Endodermal cell (in vitro differentiated cells): ENCODE measurements at regions not wholly inside any gene's neighbourhood (a gene's known extent, or its start where the extent isn't known, plus 50 kb on each side); places are given as distances from the start of the nearest gene placed in this dataset.

Source experiments
- DNase-seq: peaks from one replicate; pipeline ENCODE4 v3.0.0-alpha.2; 2017
- H3K27ac ChIP-seq: 2 replicates; pipeline ENCODE4 v1.5.1; 2013; ENCODE audit warnings: mild to moderate bottlenecking, low read depth, low read length, moderate library complexity
- H3K27me3 ChIP-seq: 2 replicates; pipeline ENCODE4 v1.6.1; 2013; ENCODE audit warnings: mild to moderate bottlenecking, low read length, moderate library complexity; ENCODE audit not compliant: insufficient read depth, control insufficient read depth, poor library complexity, severe bottlenecking
- H3K36me3 ChIP-seq: 2 replicates; pipeline ENCODE4 v1.7.0; 2013; ENCODE audit warnings: mild to moderate bottlenecking, low read length, moderate library complexity; ENCODE audit not compliant: control insufficient read depth, insufficient read depth
- H3K4me1 ChIP-seq: one replicate; pipeline ENCODE4 v1.7.0; 2013; ENCODE audit warnings: low read length; ENCODE audit not compliant: control insufficient read depth, insufficient read depth
- H3K4me3 ChIP-seq: 2 replicates; pipeline ENCODE4 v1.5.1; 2013; ENCODE audit warnings: mild to moderate bottlenecking, low read length, moderate library complexity
- H3K9ac ChIP-seq: 2 replicates; pipeline ENCODE4 v1.6.1; 2013; ENCODE audit warnings: mild to moderate bottlenecking, low read length, moderate library complexity; ENCODE audit not compliant: poor library complexity, severe bottlenecking; ENCODE audit errors: extremely low read depth
- H3K9me3 ChIP-seq: 2 replicates; pipeline ENCODE4 v1.6.1; 2013; ENCODE audit warnings: mild to moderate bottlenecking, low read length, moderate library complexity; ENCODE audit not compliant: control insufficient read depth
- H3K27ac Mint-ChIP-seq: 2 replicates; pipeline ENCODE4 v1.8.0; 2020; ENCODE audit warnings: mixed read lengths
- H3K27me3 Mint-ChIP-seq: 2 replicates; pipeline ENCODE4 v1.8.0; 2021; ENCODE audit warnings: mild to moderate bottlenecking, mixed read lengths; ENCODE audit not compliant: insufficient read depth
- H3K36me3 Mint-ChIP-seq: 2 replicates; pipeline ENCODE4 v1.8.0; 2020; ENCODE audit warnings: low read depth, mixed read lengths
- H3K4me1 Mint-ChIP-seq: 2 replicates; pipeline ENCODE4 v1.8.0; 2020; ENCODE audit warnings: mixed read lengths
- H3K4me3 Mint-ChIP-seq: 2 replicates; pipeline ENCODE4 v1.8.0; 2020; ENCODE audit warnings: mild to moderate bottlenecking, moderate library complexity, mixed read lengths
- H3K9me3 Mint-ChIP-seq: 2 replicates; pipeline ENCODE4 v1.8.0; 2020; ENCODE audit warnings: mild to moderate bottlenecking, mixed read lengths
- WGBS, 2 experiments: methylation state at CpG; one replicate each; pipeline versions ENCODE4 v1.1.5 to v1.1.7; 2013; ENCODE audit warnings: missing lambda C conversion rate in 2 of 2, mixed read lengths in 1 of 2; ENCODE audit not compliant: insufficient coverage in 1 of 2, insufficient read length in 1 of 2; 5-methylcytosine and 5-hydroxymethylcytosine counted together
- TF ChIP-seq, protein P1 (sequence below): fragments of 200-600 bp; sonication (generic); conservative IDR thresholded peaks from 2 replicates; pipeline ENCODE4 v1.5.0; 2021; ENCODE audit warnings: antibody characterized with exemption, mild to moderate bottlenecking

DNA sequence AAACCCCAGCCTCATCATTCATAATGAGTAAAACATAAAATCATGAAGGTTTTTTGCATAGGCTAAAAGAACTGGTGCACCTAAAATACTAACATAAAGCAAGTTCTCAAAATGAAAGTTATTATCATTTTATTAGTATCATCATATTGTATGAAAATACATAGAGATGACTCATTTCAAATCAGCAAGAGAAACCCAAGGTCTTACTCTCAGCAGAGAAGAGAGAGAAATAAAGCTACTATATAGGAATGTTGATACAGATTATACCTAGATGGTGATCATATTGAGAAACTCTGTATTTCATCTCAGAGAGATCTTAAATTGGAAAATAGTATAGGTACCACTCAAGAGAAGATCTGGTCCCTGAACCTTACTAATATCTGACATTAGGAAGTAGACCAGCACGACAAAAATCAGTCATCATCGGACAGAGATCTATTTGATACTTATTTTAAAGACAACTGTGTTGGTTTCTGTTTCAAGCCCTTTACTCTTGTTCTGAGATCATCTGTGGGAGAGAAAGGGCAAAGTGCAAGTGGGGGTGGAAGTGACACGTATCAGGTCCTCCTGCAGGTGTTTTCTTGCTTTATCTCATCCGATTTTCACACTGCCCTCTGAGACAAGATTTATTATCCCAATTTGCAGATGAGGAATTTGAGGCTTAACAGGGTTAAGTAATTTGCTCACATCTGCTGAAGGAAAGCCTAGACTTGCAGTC is 532.3 kb downstream of the MAFB start:
- Histone ChIP-seq H3K27me3 (no peaks in the 10 kb centered on the region), H3K9me3 (no peaks in the 10 kb centered on the region), H3K27ac (no peak overlapping the region), H3K4me1 (no peaks in the 10 kb centered on the region), H3K9ac (no peak overlapping the region), H3K4me3 (no peak overlapping the region), H3K36me3 (no peaks in the 10 kb centered on the region)
- no peaks in the 10 kb centered on the region for H3K27me3 Mint-ChIP-seq
- H3K36me3 Mint-ChIP-seq, result no peaks in the 10 kb centered on the region
- WGBS, 2 experiments, result 78% methylated on average over 4 of the region's 4 CpGs; no CpG with 5 or more reads in 1 of the 2 experiments
- no peak for DNase-seq
- no peaks in the 10 kb centered on the region for H3K9me3 Mint-ChIP-seq
- TF ChIP-seq, protein P1, sequence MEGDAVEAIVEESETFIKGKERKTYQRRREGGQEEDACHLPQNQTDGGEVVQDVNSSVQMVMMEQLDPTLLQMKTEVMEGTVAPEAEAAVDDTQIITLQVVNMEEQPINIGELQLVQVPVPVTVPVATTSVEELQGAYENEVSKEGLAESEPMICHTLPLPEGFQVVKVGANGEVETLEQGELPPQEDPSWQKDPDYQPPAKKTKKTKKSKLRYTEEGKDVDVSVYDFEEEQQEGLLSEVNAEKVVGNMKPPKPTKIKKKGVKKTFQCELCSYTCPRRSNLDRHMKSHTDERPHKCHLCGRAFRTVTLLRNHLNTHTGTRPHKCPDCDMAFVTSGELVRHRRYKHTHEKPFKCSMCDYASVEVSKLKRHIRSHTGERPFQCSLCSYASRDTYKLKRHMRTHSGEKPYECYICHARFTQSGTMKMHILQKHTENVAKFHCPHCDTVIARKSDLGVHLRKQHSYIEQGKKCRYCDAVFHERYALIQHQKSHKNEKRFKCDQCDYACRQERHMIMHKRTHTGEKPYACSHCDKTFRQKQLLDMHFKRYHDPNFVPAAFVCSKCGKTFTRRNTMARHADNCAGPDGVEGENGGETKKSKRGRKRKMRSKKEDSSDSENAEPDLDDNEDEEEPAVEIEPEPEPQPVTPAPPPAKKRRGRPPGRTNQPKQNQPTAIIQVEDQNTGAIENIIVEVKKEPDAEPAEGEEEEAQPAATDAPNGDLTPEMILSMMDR, result no peak
- peaks cover 2% of the 10 kb centered on the region for H3K4me1 Mint-ChIP-seq
- H3K27ac Mint-ChIP-seq, result no peak overlapping the region
- no peak overlapping the region for H3K4me3 Mint-ChIP-seq

DNA sequence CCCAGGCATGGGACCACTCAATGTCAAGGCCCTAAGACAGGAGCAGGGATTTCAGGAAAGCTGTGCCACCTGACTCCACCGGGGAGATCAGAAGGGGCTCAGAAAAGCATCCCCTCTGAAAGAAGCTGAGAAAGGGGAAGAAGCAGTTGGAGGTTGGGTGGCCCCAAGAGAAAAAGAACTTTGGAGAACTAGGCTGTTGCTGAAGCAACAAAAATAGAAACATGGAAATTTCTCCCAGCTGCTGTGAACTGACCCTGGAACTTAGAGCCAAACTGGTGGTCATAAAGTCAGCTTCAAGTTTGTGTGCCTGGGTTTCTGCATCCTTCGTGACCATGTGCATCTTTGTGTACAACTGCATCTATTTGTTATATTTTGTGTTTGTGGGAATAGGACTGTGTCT is 534.5 kb downstream of the MAFB start:
- 95 to 100% methylated on average over 1 to 2 of the region's 2 CpGs for WGBS, 2 experiments
- H3K27me3 ChIP-seq, result no peaks in the 10 kb centered on the region
- H3K4me3 Mint-ChIP-seq, result no peak overlapping the region

DNA sequence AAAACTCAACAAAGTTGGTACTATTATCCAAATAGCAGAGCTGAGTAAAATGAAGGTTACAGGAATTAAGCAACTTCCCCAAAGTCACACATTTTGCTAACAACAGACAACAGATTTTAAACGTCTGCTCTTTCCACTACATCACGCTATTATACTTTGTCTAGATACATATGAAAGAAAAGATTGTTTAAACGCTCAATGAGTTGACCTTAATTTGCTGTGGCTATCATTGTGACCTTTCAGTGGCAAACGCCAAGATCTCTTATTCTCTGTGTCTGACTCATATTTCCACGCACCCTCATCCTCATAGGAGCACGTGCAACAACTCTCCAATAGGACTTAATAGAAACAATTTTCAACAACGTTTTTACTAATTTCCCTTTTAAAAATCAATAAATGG is 540.1 kb downstream of the MAFB start:
- H3K9ac ChIP-seq, result no peak overlapping the region
- H3K4me3 ChIP-seq, result no peak overlapping the region
- DNase-seq, result no peak
- peaks cover 10% of the 10 kb centered on the region for H3K36me3 Mint-ChIP-seq
- TF ChIP-seq, protein P1, result no peak
- H3K4me1 Mint-ChIP-seq, result peaks cover 5% of the 10 kb centered on the region
- no peaks in the 10 kb centered on the region for H3K27me3 ChIP-seq
- no peaks in the 10 kb centered on the region for H3K27me3 Mint-ChIP-seq
- H3K4me3 Mint-ChIP-seq, result no peak overlapping the region
- peaks cover 6% of the 10 kb centered on the region for H3K9me3 Mint-ChIP-seq
- H3K27ac Mint-ChIP-seq, result no peak overlapping the region
- 92 to 100% methylated on average over 3 to 6 of the region's 7 CpGs for WGBS, 2 experiments
- no peak overlapping the region for H3K27ac ChIP-seq
- no peaks in the 10 kb centered on the region for H3K36me3 ChIP-seq
- H3K4me1 ChIP-seq, result no peaks in the 10 kb centered on the region
- peaks cover 8% of the 10 kb centered on the region for H3K9me3 ChIP-seq

More for the DNA sequence above, 534.5 kb downstream of the MAFB start:
- Histone ChIP-seq H3K4me1 (no peaks in the 10 kb centered on the region), H3K9me3 (no peaks in the 10 kb centered on the region), H3K36me3 (no peaks in the 10 kb centered on the region), H3K27ac (no peak overlapping the region), H3K9ac (no peak overlapping the region), H3K4me3 (no peak overlapping the region)
- Mint-ChIP-seq H3K27ac (no peak overlapping the region), H3K4me1 (peaks cover 3% of the 10 kb centered on the region), H3K27me3 (no peaks in the 10 kb centered on the region), H3K9me3 (no peaks in the 10 kb centered on the region), H3K36me3 (no peaks in the 10 kb centered on the region)
- TF ChIP-seq, protein P1, result no peak
- DNase-seq, result no peak
